ENCODE measurements at regions not wholly inside any gene's neighbourhood (a gene's known extent, or its start where the extent isn't known, plus 50 kb on each side); places are given as distances from the start of the nearest gene placed in this dataset.

- no peak for TF ChIP-seq EZH2 (IDR thresholded peaks at IDR 0.05; ENCODE audit: borderline replicate concordance, low read depth, low read length, poor library complexity, severe bottlenecking)
- TF ChIP-seq CTCF (conservative IDR thresholded peaks at IDR 0.05; ENCODE audit: low read depth, low read length), result no peak
These were observed 188.6 kb downstream of the TFAP2B start for GRCh38 chr6:51007237-51007636.

Measured in A673 (cell line).